ENCODE measurements at regions not wholly inside any gene's neighbourhood (a gene's known extent, or its start where the extent isn't known, plus 50 kb on each side); places are given as distances from the start of the nearest gene placed in this dataset.

DNA sequence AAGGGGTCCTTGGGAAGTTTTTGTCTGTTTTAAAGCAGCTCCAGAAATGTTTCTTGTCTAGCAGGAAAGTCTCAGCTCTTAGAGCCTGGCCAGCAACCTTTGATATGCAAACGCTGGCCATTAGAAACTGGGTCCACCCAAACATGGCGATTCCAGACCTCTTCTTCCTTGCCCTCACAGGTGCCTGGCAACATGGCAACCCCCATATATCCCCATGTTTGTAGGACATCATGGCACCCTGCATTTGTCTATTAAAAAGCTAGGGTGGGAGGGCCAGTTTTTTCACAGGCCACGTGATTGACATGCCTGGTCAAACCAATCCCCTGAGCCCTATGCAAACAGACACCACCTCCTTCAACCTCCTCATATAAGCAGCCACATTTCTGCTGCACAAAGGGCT lies 848.7 kb upstream of the FOXG1 start:
- H3K27ac Mint-ChIP-seq = no peak overlapping the region
- H3K36me3 Mint-ChIP-seq (ENCODE audit: low read depth) = no peaks in the 10 kb centered on the region
- intact Hi-C loops (cut with micrococcal nuclease) = no loop called here
- H3K4me1 Mint-ChIP-seq (ENCODE audit: low read depth) = no peaks in the 10 kb centered on the region
- peaks cover 42% of the 10 kb centered on the region for H3K9me3 Mint-ChIP-seq
- DNase-seq (ENCODE audit: low spot score) = no peak
- no peak overlapping the region for H3K4me3 Mint-ChIP-seq (ENCODE audit: low read depth)
- no peaks in the 10 kb centered on the region for H3K27me3 Mint-ChIP-seq (ENCODE audit: low read depth)

DNA sequence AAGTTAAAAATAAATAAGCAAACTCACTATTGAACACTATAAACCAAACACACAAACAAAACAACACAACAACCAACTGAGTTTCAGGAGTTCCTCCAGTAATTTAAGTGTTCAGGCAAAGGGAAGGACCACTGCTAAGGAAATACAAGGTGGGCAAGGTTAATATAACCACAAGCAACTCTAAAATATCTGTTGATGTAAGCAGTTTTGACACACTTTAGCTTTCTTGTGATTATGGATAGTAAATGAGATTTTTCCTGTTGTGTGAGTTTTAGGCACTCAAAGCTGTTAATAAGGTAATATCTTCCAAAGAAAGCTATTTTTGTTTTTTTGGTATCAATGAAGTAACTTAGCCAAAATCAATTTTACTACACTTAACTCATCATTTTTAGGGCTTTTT lies 839.1 kb upstream of the FOXG1 start:
- DNase-seq (ENCODE audit: low spot score) = no peak
- no peak overlapping the region for H3K27ac Mint-ChIP-seq
- H3K36me3 Mint-ChIP-seq (ENCODE audit: low read depth) = no peaks in the 10 kb centered on the region
- intact Hi-C loops (cut with micrococcal nuclease) = no loop called here
- no peak overlapping the region for H3K4me3 Mint-ChIP-seq (ENCODE audit: low read depth)
- no peaks in the 10 kb centered on the region for H3K27me3 Mint-ChIP-seq (ENCODE audit: low read depth)
- H3K9me3 Mint-ChIP-seq = peaks cover 50% of the 10 kb centered on the region
- no peaks in the 10 kb centered on the region for H3K4me1 Mint-ChIP-seq (ENCODE audit: low read depth)

DNA sequence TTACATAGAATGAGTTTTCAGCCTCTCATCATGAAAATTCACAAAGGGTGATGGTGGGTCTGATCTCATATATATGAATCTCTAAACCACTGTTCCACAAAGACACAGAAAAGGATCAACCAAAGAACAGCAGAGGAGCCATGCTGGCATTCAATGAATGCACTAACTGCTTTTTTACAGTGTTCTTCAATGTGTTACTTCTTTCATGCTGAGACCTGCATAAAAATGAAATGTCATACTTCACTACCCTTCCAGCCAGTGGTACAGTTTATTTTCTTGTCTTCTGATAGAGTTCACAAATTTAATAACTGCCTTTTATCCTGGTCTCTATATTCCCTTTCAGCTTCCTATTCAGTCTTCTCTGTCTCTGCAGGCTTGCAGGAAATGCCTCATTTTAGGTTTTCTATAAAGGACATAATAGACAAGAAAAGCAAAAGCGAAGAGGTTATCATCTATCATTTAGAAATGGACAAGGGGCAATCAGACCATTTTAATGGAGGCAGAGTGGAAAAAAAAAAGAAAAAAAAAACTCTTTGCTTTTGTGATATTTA lies 836.7 kb upstream of the FOXG1 start:
- intact Hi-C loops (cut with micrococcal nuclease) = no loop called here

DNA sequence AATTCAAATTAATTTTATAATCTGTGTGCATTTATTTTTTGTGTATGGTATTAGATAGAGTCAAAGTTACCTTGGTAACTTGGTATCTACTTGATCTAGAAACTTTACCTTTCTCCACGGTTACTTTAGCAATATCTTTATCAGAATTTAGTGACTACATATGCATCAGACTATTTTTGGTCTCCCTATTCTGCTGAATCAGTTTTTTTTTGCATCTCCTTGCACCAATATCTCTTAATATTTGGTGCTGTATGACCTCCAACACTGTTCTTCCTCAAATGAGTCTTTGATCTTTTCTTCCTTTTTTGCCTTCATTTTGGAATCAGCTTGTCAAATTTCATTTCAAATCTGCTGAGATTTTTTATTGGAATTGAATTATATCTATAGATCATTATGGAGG lies 828.2 kb upstream of the FOXG1 start:
- intact Hi-C loops (cut with micrococcal nuclease) = no loop called here
- Mint-ChIP-seq H3K9me3 (peaks cover 48% of the 10 kb centered on the region), H3K36me3 (ENCODE audit: low read depth) (no peaks in the 10 kb centered on the region), H3K27me3 (ENCODE audit: low read depth) (no peaks in the 10 kb centered on the region), H3K27ac (no peak overlapping the region), H3K4me1 (ENCODE audit: low read depth) (no peaks in the 10 kb centered on the region), H3K4me3 (ENCODE audit: low read depth) (no peak overlapping the region)
- DNase-seq (ENCODE audit: low spot score) = no peak

More for the DNA sequence above, 836.7 kb upstream of the FOXG1 start:
- Mint-ChIP-seq H3K36me3 (ENCODE audit: low read depth) (no peaks in the 10 kb centered on the region), H3K9me3 (peaks cover 58% of the 10 kb centered on the region), H3K4me1 (ENCODE audit: low read depth) (no peaks in the 10 kb centered on the region), H3K27me3 (ENCODE audit: low read depth) (no peaks in the 10 kb centered on the region), H3K27ac (no peak overlapping the region), H3K4me3 (ENCODE audit: low read depth) (no peak overlapping the region)
- DNase-seq (ENCODE audit: low spot score) = no peak

DNA sequence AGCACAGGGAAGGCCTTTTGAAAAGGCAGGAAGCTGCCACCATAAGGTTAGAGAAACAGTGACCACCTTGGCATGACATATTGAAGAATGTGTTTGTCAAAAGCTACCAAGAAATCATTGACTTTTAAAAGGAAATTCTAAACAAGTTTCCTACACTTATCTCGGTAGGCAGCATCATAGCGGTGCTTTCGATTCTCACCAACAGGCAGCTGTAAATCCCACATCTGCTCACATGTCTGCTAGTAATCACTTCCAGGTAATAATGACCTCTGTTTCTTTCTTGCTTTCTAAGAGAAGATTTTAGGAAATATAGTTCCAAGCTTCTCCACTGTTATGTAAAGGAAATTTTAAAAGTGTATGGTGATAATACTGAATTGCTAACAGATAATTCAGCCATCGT lies 821.1 kb upstream of the FOXG1 start:
- no peaks in the 10 kb centered on the region for H3K27me3 Mint-ChIP-seq (ENCODE audit: low read depth)
- peaks cover 34% of the 10 kb centered on the region for H3K9me3 Mint-ChIP-seq
- H3K27ac Mint-ChIP-seq = no peak overlapping the region
- H3K36me3 Mint-ChIP-seq (ENCODE audit: low read depth) = no peaks in the 10 kb centered on the region
- intact Hi-C loops (cut with micrococcal nuclease) = no loop called here
- no peak for DNase-seq (ENCODE audit: low spot score)
- no peak overlapping the region for H3K4me3 Mint-ChIP-seq (ENCODE audit: low read depth)
- no peaks in the 10 kb centered on the region for H3K4me1 Mint-ChIP-seq (ENCODE audit: low read depth)

DNA sequence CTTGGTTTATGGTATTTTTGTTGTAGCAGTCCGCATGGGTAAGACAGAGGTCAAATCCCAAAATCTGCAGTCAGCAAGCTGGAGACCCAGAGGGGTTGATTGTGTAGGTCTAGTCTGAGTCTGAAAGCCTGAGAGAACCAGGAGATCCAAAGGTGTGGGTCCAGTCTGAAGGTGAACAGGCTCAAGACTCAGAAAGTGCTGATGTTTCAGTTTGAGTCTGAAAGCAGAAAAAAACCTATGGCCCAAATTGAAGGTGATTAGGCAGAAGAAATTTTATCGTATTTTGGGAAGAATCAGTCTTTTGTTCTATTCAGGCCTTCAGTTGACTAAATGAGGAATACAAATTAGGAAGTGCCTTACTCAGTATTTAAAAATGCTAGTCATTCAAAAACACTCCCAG lies 807.8 kb upstream of the FOXG1 start:
- no peak for DNase-seq (ENCODE audit: low spot score)
- intact Hi-C loops (cut with micrococcal nuclease) = no loop called here
- Mint-ChIP-seq H3K9me3 (peaks cover 51% of the 10 kb centered on the region), H3K4me1 (ENCODE audit: low read depth) (no peaks in the 10 kb centered on the region), H3K27ac (no peak overlapping the region), H3K27me3 (ENCODE audit: low read depth) (no peaks in the 10 kb centered on the region), H3K36me3 (ENCODE audit: low read depth) (no peaks in the 10 kb centered on the region), H3K4me3 (ENCODE audit: low read depth) (no peak overlapping the region)

DNA sequence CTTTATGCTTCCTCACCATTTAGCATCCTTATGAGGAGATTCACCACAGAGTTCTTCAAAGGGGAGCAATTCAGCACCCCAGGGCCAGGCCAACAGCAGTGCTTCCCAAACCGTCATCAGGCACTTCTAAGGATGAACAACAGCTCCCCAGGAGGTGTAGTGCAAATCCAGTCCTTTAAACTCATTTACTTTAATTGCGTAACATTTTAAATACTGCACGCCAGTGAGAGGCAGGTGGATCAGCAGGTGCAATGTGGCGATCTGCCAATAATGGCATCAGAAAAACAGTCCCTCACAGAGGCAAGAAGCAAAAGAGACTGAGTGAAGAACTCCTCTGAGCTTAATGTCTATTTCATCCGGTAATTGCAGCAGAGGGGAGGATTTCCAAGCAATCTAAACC lies 770.9 kb upstream of the FOXG1 start:
- H3K27ac Mint-ChIP-seq = no peak overlapping the region
- peaks cover 63% of the 10 kb centered on the region for H3K9me3 Mint-ChIP-seq
- DNase-seq (ENCODE audit: low spot score) = no peak
- H3K4me1 Mint-ChIP-seq (ENCODE audit: low read depth) = no peaks in the 10 kb centered on the region
- H3K27me3 Mint-ChIP-seq (ENCODE audit: low read depth) = no peaks in the 10 kb centered on the region
- no peak overlapping the region for H3K4me3 Mint-ChIP-seq (ENCODE audit: low read depth)
- intact Hi-C loops (cut with micrococcal nuclease) = no loop called here
- no peaks in the 10 kb centered on the region for H3K36me3 Mint-ChIP-seq (ENCODE audit: low read depth)

DNA sequence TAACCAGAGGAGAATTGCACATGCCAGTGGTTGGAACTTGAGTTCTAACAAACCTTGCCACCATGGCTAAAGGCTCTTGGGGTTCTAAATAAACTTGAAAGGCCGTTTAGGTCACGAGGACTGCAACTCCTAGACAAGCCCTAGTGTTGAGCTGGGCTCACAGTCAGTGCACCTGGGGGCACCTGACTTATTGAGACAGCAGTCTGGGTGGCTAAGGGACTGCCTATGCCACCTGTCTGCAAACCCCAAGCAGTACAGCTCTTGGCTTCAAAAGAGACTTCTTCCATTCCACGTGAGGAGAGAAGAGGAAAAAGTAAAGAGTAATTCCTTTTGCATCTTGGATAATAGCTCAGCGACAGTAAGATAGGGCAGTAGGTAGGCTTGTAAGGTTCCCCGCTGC lies 765.6 kb upstream of the FOXG1 start:
- Mint-ChIP-seq H3K4me3 (ENCODE audit: low read depth) (no peak overlapping the region), H3K9me3 (peaks cover 70% of the 10 kb centered on the region), H3K36me3 (ENCODE audit: low read depth) (no peaks in the 10 kb centered on the region), H3K4me1 (ENCODE audit: low read depth) (no peaks in the 10 kb centered on the region), H3K27ac (no peak overlapping the region), H3K27me3 (ENCODE audit: low read depth) (no peaks in the 10 kb centered on the region)
- intact Hi-C loops (cut with micrococcal nuclease) = no loop called here
- no peak for DNase-seq (ENCODE audit: low spot score)

DNA sequence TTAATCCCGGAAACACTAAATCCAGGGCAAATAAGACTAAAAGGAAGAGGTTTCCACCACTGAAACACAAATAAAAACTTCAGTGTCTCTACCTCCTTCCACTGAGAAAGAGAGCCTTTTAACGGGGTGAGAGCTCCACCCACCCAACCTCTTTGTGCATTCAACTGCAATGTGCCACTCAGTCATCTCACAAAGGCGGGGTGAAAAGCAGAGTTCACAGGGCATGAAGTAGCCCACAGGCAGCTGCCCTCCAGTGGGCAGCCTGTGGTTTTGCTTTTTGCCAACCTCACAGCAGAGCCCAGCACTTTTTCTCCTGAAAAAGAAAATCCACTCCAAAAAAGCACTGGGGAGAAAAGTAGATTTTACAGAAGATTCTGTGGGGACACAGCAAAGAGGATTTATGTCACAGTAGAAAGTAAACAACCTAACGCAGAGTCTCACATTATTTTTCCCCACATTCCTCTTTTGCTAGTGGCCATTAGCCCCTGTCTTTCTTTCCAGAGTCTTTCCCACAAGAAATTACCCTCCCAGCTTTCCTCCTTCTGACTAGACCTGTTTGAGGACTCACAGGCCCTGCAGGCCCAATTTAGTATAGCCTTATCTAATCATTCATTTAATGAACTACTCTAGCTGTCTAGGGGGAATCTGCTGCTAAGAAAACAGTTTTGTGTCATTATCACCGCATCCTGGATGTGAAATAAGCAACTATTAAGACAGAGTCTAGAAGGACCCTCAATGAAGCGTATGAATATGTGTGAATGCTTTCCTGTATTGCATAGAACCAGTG lies 753.8 kb upstream of the FOXG1 start:
- no peaks in the 10 kb centered on the region for H3K27me3 Mint-ChIP-seq (ENCODE audit: low read depth)

DNA sequence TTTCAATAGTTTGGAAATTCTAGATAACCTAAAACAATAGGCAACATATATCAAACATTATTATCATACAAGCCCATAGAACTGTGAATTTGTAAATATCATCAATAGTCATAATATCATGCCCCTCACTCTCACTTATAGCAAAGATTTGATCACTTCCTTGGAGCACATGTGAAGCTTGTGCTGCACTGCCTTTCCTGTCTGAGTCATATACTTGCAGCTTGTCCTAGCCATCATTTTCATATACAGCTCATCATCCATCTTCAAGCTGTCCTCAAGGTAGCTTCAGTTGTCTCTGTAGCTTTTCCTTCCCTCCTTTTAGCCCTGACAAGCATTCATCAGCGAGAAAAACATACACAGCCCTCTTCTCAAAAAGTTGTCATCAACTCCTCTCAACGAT lies 746.5 kb upstream of the FOXG1 start:
- intact Hi-C loops (cut with micrococcal nuclease) = no loop called here
- H3K9me3 Mint-ChIP-seq = peaks cover 45% of the 10 kb centered on the region
- H3K27me3 Mint-ChIP-seq (ENCODE audit: low read depth) = no peaks in the 10 kb centered on the region
- H3K4me3 Mint-ChIP-seq (ENCODE audit: low read depth) = no peak overlapping the region
- H3K4me1 Mint-ChIP-seq (ENCODE audit: low read depth) = no peaks in the 10 kb centered on the region
- no peaks in the 10 kb centered on the region for H3K36me3 Mint-ChIP-seq (ENCODE audit: low read depth)
- no peak overlapping the region for H3K27ac Mint-ChIP-seq
- no peak for DNase-seq (ENCODE audit: low spot score)

More for the DNA sequence above, 753.8 kb upstream of the FOXG1 start:
- no peak for DNase-seq (ENCODE audit: low spot score)
- Mint-ChIP-seq H3K27ac (no peak overlapping the region), H3K9me3 (peaks cover 42% of the 10 kb centered on the region), H3K36me3 (ENCODE audit: low read depth) (no peaks in the 10 kb centered on the region), H3K4me3 (ENCODE audit: low read depth) (no peak overlapping the region), H3K4me1 (ENCODE audit: low read depth) (no peaks in the 10 kb centered on the region)
- intact Hi-C loops (cut with micrococcal nuclease) = no loop called here

DNA sequence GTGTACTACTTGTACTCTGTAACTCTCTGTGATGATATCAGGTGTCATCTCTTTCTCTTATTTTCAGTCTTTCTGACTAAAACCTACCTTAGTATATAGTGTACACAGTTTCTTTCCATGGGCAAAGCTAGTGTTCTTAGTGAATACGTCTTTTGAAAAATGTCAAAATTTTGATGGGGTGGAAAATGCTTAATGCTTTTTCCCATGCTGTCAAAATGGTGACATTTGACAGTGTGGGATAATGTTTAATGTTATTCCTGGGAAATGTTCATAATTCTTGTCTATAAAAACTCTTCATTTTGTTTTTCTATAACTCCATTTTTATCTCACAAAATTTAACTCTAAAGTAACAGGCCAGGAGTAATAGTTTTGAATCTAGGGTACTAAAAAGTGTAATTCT lies 742.7 kb upstream of the FOXG1 start:
- no peak overlapping the region for H3K4me3 Mint-ChIP-seq (ENCODE audit: low read depth)
- intact Hi-C loops (cut with micrococcal nuclease) = no loop called here
- no peak for DNase-seq (ENCODE audit: low spot score)
- no peaks in the 10 kb centered on the region for H3K36me3 Mint-ChIP-seq (ENCODE audit: low read depth)
- H3K27me3 Mint-ChIP-seq (ENCODE audit: low read depth) = no peaks in the 10 kb centered on the region
- H3K27ac Mint-ChIP-seq = no peak overlapping the region
- peaks cover 46% of the 10 kb centered on the region for H3K9me3 Mint-ChIP-seq
- no peaks in the 10 kb centered on the region for H3K4me1 Mint-ChIP-seq (ENCODE audit: low read depth)

DNA sequence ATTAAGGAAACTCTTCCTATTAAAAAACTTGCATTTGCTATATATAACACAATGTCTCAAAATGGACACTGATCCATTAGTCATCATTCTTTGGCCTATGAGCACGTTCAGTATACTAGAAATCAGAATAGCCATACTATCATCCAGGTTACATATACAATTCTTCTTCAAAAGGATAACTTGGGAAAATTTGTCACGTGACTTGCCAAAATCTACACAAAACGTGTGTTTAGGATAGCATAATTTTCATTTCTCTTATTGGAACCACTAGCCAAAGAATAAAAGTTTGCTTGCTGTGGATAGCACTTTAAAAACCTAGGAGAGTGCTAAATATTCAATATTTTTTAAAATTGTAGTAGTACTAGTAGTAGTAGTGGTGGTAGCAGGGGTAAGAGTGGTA lies 714.3 kb upstream of the FOXG1 start:
- H3K36me3 Mint-ChIP-seq (ENCODE audit: low read depth) = no peaks in the 10 kb centered on the region
- no peak overlapping the region for H3K4me3 Mint-ChIP-seq (ENCODE audit: low read depth)
- H3K27me3 Mint-ChIP-seq (ENCODE audit: low read depth) = no peaks in the 10 kb centered on the region
- intact Hi-C loops (cut with micrococcal nuclease) = no loop called here
- H3K9me3 Mint-ChIP-seq = peaks cover 53% of the 10 kb centered on the region
- DNase-seq (ENCODE audit: low spot score) = no peak
- no peaks in the 10 kb centered on the region for H3K4me1 Mint-ChIP-seq (ENCODE audit: low read depth)
- no peak overlapping the region for H3K27ac Mint-ChIP-seq

DNA sequence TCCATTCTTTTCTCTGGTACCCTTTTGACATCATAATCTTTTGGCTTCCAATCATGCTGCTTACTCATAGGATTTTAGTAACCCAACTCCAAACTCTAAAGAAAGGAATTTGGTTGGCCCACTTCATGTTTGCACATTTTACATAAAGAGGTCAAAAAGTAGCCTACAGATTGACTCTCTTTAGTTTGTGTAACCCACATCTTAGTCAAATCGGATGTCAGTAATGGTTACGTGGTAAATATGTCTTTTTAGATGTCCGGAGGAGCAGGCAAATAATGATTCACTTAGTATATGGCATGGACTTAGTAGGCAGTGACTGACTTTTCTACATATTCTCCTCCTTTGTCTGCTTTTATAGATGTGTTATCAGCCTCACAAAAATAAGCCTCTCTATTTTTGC lies 711.6 kb upstream of the FOXG1 start:
- Mint-ChIP-seq H3K27ac (no peak overlapping the region), H3K27me3 (ENCODE audit: low read depth) (no peaks in the 10 kb centered on the region)

More for the DNA sequence above, 711.6 kb upstream of the FOXG1 start:
- no peak for DNase-seq (ENCODE audit: low spot score)
- Mint-ChIP-seq H3K4me1 (ENCODE audit: low read depth) (no peaks in the 10 kb centered on the region), H3K9me3 (peaks cover 56% of the 10 kb centered on the region), H3K4me3 (ENCODE audit: low read depth) (no peak overlapping the region), H3K36me3 (ENCODE audit: low read depth) (no peaks in the 10 kb centered on the region)
- intact Hi-C loops (cut with micrococcal nuclease) = no loop called here
